ENCODE measurements at regions not wholly inside any gene's neighbourhood (a gene's known extent, or its start where the extent isn't known, plus 50 kb on each side); places are given as distances from the start of the nearest gene placed in this dataset.

- intact Hi-C loops (cut with DNase I), result no loop called here
- no peak for DNase-seq
These were observed 942.8 kb upstream of the TENM4 start for GRCh38 chr11:80383655-80384054.

- intact Hi-C loops (cut with DNase I), result no loop called here
- DNase-seq, result no peak
These were observed 938.9 kb upstream of the TENM4 start for GRCh38 chr11:80379620-80380278.

- peak in 4 of 42 donors; percentile 2 to 30 (median 14) for DNase-seq
- intact Hi-C loops (cut with DNase I), result no loop called here
These were observed 931.1 kb upstream of the TENM4 start for GRCh38 chr11:80371931-80372330.

GRCh38 chr11:80365980-80366379 lies 925.1 kb upstream of the TENM4 start:
- DNase-seq, result no peak
- intact Hi-C loops (cut with DNase I), result no loop called here

GRCh38 chr11:80365076-80365725 lies 924.4 kb upstream of the TENM4 start:
- DNase-seq, result no peak
- intact Hi-C loops (cut with DNase I), result no loop called here

- DNase-seq, result no peak
- intact Hi-C loops (cut with DNase I), result no loop called here
These were observed 921.9 kb upstream of the TENM4 start for GRCh38 chr11:80362563-80363340.

- intact Hi-C loops (cut with DNase I), result no loop called here
- DNase-seq, result no peak
These were observed 914.4 kb upstream of the TENM4 start for GRCh38 chr11:80355251-80355650.

GRCh38 chr11:80350541-80350940 lies 909.7 kb upstream of the TENM4 start:
- intact Hi-C loops (cut with DNase I), result no loop called here
- DNase-seq, result no peak

- DNase-seq, result no peak
- intact Hi-C loops (cut with DNase I), result no loop called here
These were observed 909.2 kb upstream of the TENM4 start for GRCh38 chr11:80349997-80350396.

GRCh38 chr11:80346353-80347059 lies 905.7 kb upstream of the TENM4 start:
- DNase-seq, result no peak
- intact Hi-C loops (cut with DNase I), result no loop called here

- intact Hi-C loops (cut with DNase I), result no loop called here
- no peak for DNase-seq
These were observed 902.6 kb upstream of the TENM4 start for GRCh38 chr11:80343436-80343835.

GRCh38 chr11:80338231-80338630 lies 897.4 kb upstream of the TENM4 start:
- intact Hi-C loops (cut with DNase I), result no loop called here
- DNase-seq, result no peak

GRCh38 chr11:80331694-80332093 lies 890.9 kb upstream of the TENM4 start:
- intact Hi-C loops (cut with DNase I), result no loop called here

GRCh38 chr11:80330264-80330663 lies 889.4 kb upstream of the TENM4 start:
- peak in 18 of 42 donors; percentile 3 to 50 (median 21) for DNase-seq
- intact Hi-C loops (cut with DNase I), result no loop called here

More at GRCh38 chr11:80331694-80332093, 890.9 kb upstream of the TENM4 start:
- no peak for DNase-seq

- intact Hi-C loops (cut with DNase I), result no loop called here
- no peak for DNase-seq
These were observed 887.9 kb upstream of the TENM4 start for GRCh38 chr11:80328774-80329173.

GRCh38 chr11:80327956-80328614 lies 887.3 kb upstream of the TENM4 start:
- intact Hi-C loops (cut with DNase I), result no loop called here
- DNase-seq, result no peak

GRCh38 chr11:80321786-80322185 lies 881.0 kb upstream of the TENM4 start:
- intact Hi-C loops (cut with DNase I), result no loop called here
- no peak for DNase-seq

- DNase-seq, result peak in 12 of 42 donors; percentile 2 to 46 (median 22)
- intact Hi-C loops (cut with DNase I), result no loop called here
These were observed 879.9 kb upstream of the TENM4 start for GRCh38 chr11:80320765-80321164.

GRCh38 chr11:80320226-80320625 lies 879.4 kb upstream of the TENM4 start:
- intact Hi-C loops (cut with DNase I), result no loop called here
- no peak for DNase-seq

Data from head of caudate nucleus (tissue), 42 donors.